Heart left ventricle (tissue), 16 donors: ENCODE measurements at regions not wholly inside any gene's neighbourhood (a gene's known extent, or its start where the extent isn't known, plus 50 kb on each side); places are given as distances from the start of the nearest gene placed in this dataset.

ENCODE experiments used
- ATAC-seq, 4 donors: fragments of 200-7000 bp; cut with Tn5 transposase; one replicate each; pipeline ENCODE4 v1.9.1; 2020 to 2022; ENCODE audit warnings: moderate library complexity in 4 of 4, mild to moderate bottlenecking in 3 of 4, moderate number of reproducible peaks in 1 of 4
- DNase-seq, 5 donors: peaks; one replicate each; pipeline ENCODE4 v3.0.0-alpha.2; 2020
- H3K27ac ChIP-seq, 12 donors: fragments of 200-600 bp; sonication (generic) in 4 of 12; one replicate each; pipeline versions ENCODE4 v1.5.0 to v1.8.0; 2016 to 2022; ENCODE audit warnings: mild to moderate bottlenecking in 2 of 12
- H3K27me3 ChIP-seq, 9 donors: fragments of 200-600 bp; sonication (generic) in 2 of 9; one replicate each; pipeline versions ENCODE4 v1.5.1 to v1.8.0; 2016 to 2022; ENCODE audit warnings: mild to moderate bottlenecking in 3 of 9
- H3K36me3 ChIP-seq, 9 donors: fragments of 200-600 bp; sonication (generic) in 2 of 9; one replicate each; pipeline versions ENCODE4 v1.5.0 to v1.8.0; 2018 to 2022; ENCODE audit warnings: mild to moderate bottlenecking in 2 of 9
- H3K4me1 ChIP-seq, 12 donors: fragments of 200-600 bp; sonication (generic) in 4 of 12; one replicate each; pipeline versions ENCODE4 v1.5.0 to v1.8.0; 2016 to 2022; ENCODE audit warnings: mild to moderate bottlenecking in 3 of 12
- H3K4me3 ChIP-seq, 12 donors: fragments of 200-600 bp; sonication (generic) in 4 of 12; one replicate each; pipeline versions ENCODE4 v1.5.0 to v1.8.0; 2017 to 2022; ENCODE audit warnings: mild to moderate bottlenecking in 9 of 12, moderate library complexity in 4 of 12
- H3K9me3 ChIP-seq, 12 donors: fragments of 200-600 bp; sonication (generic) in 4 of 12; one replicate each; pipeline versions ENCODE4 v1.5.0 to v1.8.0; 2016 to 2022; ENCODE audit warnings: mild to moderate bottlenecking in 1 of 12
- POLR2A ChIP-seq, 2 donors: fragments of 450-650 bp; IDR thresholded peaks; one replicate each; pipeline ENCODE4 v1.6.1; 2017; ENCODE audit warnings: antibody characterized with exemption in 2 of 2, mild to moderate bottlenecking in 2 of 2, moderate library complexity in 2 of 2
- WGBS, 4 donors: extraction: QIAGEN DNeasy Blood & Tissue Kit in 2 of 4; methylation state at CpG; one replicate each; pipeline versions ENCODE4 v1.1.5 to v1.1.7; 2013 to 2018; 5-methylcytosine and 5-hydroxymethylcytosine counted together
- intact Hi-C, 10 donors: fragments of 100-400 bp; cut with DNase I; formaldehyde crosslinking; loops; one replicate each; pipeline versions ENCODE4 v1.11.1 to v1.14.2; 2022
- TF ChIP-seq, protein P1 (sequence below), 12 donors: fragments of 200-600 bp; sonication (generic) in 4 of 12; IDR thresholded peaks; one replicate each; pipeline versions ENCODE4 v1.5.0 to v1.8.0; 2018 to 2022; ENCODE audit warnings: antibody characterized with exemption in 12 of 12, mild to moderate bottlenecking in 5 of 12
- donor health status: ischemic (EF 13 %, LVEDD 7.1; RV severe dilation, severe dysfunction).
- donor health status: healthy with polysubstance abuse.
- donor health status: DM: no; HTN: yes; CAD: no.
- donor health status: DM: no; HTN: no; CAD: no.
- donor health status: ischemic (EF 25% LVEDD 6.9; RV normal size, moderate dysfunction).
- donor health status: ischemic (EF 25% LVEDD 5.7; RV mildly dilated, moderate dysfunction).
- donor health status: healthy.
- donor health status: DM: yes; HTN: yes; CAD: no.
- donor health status: ischemic (EF 35%, LVEDD 5.7; RV mildly dilated, moderate dysfunction).
- donor health status: nonischemic (EF 11% LVEDD 7.7; RV severe dilation, severe dysfunction).
- donor health status: DM: yes; HTN: yes; CAD: no.
- donor health status: PGD.
- donor health status: ischemic (EF 29% LVEDD 5.4; RV normal size, mild dysfunction).
- donor health status: nonischemic (EF 23%, LVEDD 6.1; RV moderate dilation, normal function).

DNA sequence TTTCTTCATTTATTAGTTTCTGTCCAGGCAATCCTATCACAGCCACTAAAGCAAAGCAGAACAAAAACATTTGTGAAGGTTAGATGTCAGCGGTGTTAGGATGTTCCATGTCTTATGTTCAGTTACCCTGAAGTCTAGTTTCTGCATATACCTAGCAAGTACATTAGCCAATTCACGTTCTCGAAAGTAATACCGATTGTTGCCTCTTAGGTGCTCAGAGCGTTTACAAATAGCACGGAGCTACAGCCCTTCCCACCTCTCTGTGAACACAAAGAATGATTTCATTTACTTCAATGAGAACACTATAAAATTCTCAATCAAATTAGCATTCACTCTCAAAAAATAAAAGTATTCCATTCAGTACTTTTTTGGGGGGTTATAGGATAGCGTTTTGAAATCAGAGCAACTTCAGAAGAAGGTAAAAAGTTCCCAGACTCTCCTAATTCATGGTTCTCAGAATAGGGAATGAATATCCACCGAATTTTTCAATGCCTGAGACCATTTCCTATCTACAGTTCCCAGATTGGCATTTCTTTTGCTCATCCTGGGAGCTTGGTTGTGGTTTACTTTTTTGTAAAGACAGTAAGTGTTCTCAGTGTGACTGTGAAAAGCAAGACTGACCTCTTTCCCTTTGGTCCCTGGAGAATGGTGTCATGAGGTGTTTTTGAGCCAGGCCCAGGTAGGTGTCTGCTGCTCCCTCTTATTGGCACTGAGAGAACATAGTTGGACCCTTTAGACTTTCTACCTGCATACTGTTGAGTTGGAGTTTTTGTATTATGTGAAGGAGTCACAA, 488.0 kb upstream of the RGS6 start:
- Histone ChIP-seq H3K9me3 (no peaks in the 10 kb centered on the region), H3K27me3 (no peaks in the 10 kb centered on the region), H3K4me1 (peaks cover 0 to 39% (median 1%) of the 10 kb centered on the region in 12 donors), H3K36me3 (no peaks in the 10 kb centered on the region), H3K4me3 (no peak overlapping the region), H3K27ac (no peak overlapping the region)
- TF ChIP-seq POLR2A (IDR thresholded peaks at IDR 0.05): no peak
- TF ChIP-seq, protein P1, sequence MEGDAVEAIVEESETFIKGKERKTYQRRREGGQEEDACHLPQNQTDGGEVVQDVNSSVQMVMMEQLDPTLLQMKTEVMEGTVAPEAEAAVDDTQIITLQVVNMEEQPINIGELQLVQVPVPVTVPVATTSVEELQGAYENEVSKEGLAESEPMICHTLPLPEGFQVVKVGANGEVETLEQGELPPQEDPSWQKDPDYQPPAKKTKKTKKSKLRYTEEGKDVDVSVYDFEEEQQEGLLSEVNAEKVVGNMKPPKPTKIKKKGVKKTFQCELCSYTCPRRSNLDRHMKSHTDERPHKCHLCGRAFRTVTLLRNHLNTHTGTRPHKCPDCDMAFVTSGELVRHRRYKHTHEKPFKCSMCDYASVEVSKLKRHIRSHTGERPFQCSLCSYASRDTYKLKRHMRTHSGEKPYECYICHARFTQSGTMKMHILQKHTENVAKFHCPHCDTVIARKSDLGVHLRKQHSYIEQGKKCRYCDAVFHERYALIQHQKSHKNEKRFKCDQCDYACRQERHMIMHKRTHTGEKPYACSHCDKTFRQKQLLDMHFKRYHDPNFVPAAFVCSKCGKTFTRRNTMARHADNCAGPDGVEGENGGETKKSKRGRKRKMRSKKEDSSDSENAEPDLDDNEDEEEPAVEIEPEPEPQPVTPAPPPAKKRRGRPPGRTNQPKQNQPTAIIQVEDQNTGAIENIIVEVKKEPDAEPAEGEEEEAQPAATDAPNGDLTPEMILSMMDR (IDR thresholded peaks at IDR 0.05): no peak
- ATAC-seq (no peak), DNase-seq (no peak)
- intact Hi-C loops: no loop called here
- WGBS, 4 donors: 93 to 95% (median 94%) methylated on average over 8 of the region's 8 CpGs

DNA sequence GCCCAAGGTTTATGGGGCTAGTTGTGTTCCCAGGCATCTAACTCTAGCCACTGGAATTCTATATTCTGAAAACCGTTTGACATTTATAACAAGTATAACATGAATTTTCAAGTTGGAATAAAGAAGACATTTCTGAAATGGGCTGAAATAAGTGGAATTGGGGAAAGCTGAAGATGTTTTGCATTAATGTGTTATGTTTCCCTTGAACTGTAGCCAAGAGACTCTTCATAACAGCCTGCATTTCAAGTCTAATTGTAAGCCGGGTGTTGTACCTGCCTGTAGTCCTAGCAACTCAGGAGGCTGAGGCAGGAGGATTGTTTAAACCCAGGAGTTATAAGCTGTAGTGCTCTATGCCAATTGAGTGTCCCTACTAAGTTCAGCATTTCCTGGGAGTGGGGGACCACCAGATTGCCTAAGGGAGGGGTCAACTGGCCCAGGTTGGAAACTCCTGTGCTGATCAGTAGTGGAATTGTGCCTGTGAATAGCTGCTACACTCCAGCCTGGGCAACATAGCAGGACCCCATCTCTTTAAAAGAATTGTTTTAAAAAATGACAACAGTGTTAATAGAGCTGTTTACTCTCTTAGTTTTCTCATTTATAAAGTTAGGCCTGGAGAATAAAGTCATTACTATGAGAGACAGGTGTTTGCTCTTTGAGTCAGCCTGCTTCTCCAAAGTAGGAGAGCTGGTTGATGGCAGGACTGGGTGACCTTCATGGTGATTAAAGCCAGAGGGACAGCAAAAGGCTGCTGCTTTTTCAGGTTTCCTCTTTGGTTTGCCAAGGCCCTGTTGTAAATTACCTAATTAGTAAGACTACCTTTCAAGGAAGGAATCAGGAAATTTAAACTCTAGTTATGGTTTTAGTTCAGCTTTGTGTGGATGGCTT, 483.6 kb upstream of the RGS6 start:
- WGBS, 4 donors: 88 to 96% (median 93%) methylated on average over 2 of the region's 2 CpGs
- Histone ChIP-seq H3K36me3 (no peaks in the 10 kb centered on the region), H3K4me1 (peaks cover 0 to 19% (median 0%) of the 10 kb centered on the region in 12 donors), H3K4me3 (no peak overlapping the region), H3K27me3 (no peaks in the 10 kb centered on the region), H3K9me3 (peaks cover 0 to 6% (median 0%) of the 10 kb centered on the region in 12 donors), H3K27ac (no peak overlapping the region)
- DNase-seq (no peak), ATAC-seq (no peak)
- TF ChIP-seq, protein P1 (IDR thresholded peaks at IDR 0.05): no peak
- no peak for TF ChIP-seq POLR2A (IDR thresholded peaks at IDR 0.05)
- intact Hi-C loops: no loop called here

DNA sequence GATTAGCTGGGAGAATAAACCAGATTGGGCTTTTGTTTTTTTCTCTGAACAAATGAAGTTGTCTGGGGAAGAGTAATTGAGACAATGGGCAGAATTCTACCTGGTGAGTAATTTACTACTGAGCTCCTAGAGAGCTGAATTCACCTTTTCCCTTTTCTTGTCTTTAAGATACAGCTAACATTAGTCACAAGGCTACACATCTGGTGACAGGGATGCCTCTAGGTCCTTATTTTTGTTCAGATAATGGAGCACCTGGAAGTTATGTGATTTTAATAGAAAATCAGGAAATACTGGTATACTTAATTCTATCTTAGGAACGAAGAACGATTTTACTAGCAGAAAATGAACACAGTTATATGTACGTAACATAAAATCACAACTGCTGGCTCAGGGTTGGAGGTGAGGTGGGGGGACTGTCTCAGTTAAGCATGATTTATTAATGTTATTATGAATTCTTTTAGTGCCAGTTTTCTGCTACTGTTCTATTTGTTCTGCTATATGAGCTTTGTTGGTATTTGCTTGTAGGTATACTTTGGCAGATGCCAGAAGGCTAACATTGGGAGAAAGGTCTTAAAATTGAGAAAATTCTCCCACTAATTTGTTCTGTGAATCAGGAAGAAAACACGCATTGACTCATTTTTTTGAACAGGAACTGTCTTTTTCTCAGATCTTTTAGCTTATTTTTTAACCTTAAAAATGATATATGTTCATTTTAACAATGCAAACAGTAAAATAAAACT, 482.7 kb upstream of the RGS6 start:
- intact Hi-C loops: no loop called here
- 91 to 96% (median 94%) methylated on average over 4 of the region's 4 CpGs for WGBS, 4 donors
- H3K4me3 ChIP-seq: no peak overlapping the region

More for the DNA sequence above, 482.7 kb upstream of the RGS6 start:
- H3K27ac ChIP-seq: no peak overlapping the region
- peaks cover 0 to 6% (median 0%) of the 10 kb centered on the region in 12 donors for H3K9me3 ChIP-seq
- H3K27me3 ChIP-seq: no peaks in the 10 kb centered on the region
- DNase-seq (no peak), ATAC-seq (no peak)
- peaks cover 0 to 19% (median 0%) of the 10 kb centered on the region in 12 donors for H3K4me1 ChIP-seq
- no peak for TF ChIP-seq POLR2A (IDR thresholded peaks at IDR 0.05)
- TF ChIP-seq, protein P1 (IDR thresholded peaks at IDR 0.05): no peak
- H3K36me3 ChIP-seq: no peaks in the 10 kb centered on the region
